ENCODE measurements at regions not wholly inside any gene's neighbourhood (a gene's known extent, or its start where the extent isn't known, plus 50 kb on each side); places are given as distances from the start of the nearest gene placed in this dataset.

- no peak overlapping the region for H3K4me3 ChIP-seq
- no peaks in the 10 kb centered on the region for H3K36me3 ChIP-seq
- H3K9me3 ChIP-seq (replicated peaks), result no peaks in the 10 kb centered on the region
- H3K27ac ChIP-seq, result no peak overlapping the region
- H3K27me3 ChIP-seq, result no peaks in the 10 kb centered on the region
- no peak for DNase-seq
- H3K4me1 ChIP-seq, result no peaks in the 10 kb centered on the region
These were observed 912.3 kb upstream of the SEL1L start for GRCh38 chr14:82445810-82446570.

- peak; percentile 7 to 22 for DNase-seq
- no peak overlapping the region for H3K4me3 ChIP-seq
- no peaks in the 10 kb centered on the region for H3K9me3 ChIP-seq (replicated peaks)
- H3K4me1 ChIP-seq, result no peaks in the 10 kb centered on the region
- H3K27me3 ChIP-seq, result no peaks in the 10 kb centered on the region
- H3K27ac ChIP-seq, result no peak overlapping the region
- no peaks in the 10 kb centered on the region for H3K36me3 ChIP-seq
These were observed 913.9 kb upstream of the SEL1L start for GRCh38 chr14:82447586-82447985.

GRCh38 chr14:82449926-82450468 is 916.3 kb upstream of the SEL1L start:
- no peak for DNase-seq
- Histone ChIP-seq H3K27ac (no peak overlapping the region), H3K27me3 (no peaks in the 10 kb centered on the region), H3K36me3 (no peaks in the 10 kb centered on the region), H3K9me3 (replicated peaks) (no peaks in the 10 kb centered on the region), H3K4me1 (no peaks in the 10 kb centered on the region), H3K4me3 (no peak overlapping the region)

- H3K4me1 ChIP-seq, result 0 out of 2 replicates have a peak, but pooled peaks cover 3% of the 10 kb centered on the region
- H3K27ac ChIP-seq, result no peak overlapping the region
- no peaks in the 10 kb centered on the region for H3K36me3 ChIP-seq
- H3K4me3 ChIP-seq, result no peak overlapping the region
- H3K9me3 ChIP-seq (replicated peaks), result no peaks in the 10 kb centered on the region
- DNase-seq, result no peak
- H3K27me3 ChIP-seq, result no peaks in the 10 kb centered on the region
These were observed 918.0 kb upstream of the SEL1L start for GRCh38 chr14:82451675-82452074.

- no peaks in the 10 kb centered on the region for H3K9me3 ChIP-seq (replicated peaks)
These were observed 948.7 kb upstream of the SEL1L start for GRCh38 chr14:82482345-82482744.

GRCh38 chr14:82488473-82488872 is 954.8 kb upstream of the SEL1L start:
- no peaks in the 10 kb centered on the region for H3K4me1 ChIP-seq
- no peak overlapping the region for H3K4me3 ChIP-seq
- H3K27ac ChIP-seq, result no peak overlapping the region
- H3K9me3 ChIP-seq (replicated peaks), result no peaks in the 10 kb centered on the region
- DNase-seq, result no peak
- no peaks in the 10 kb centered on the region for H3K36me3 ChIP-seq
- no peaks in the 10 kb centered on the region for H3K27me3 ChIP-seq

More at GRCh38 chr14:82482345-82482744, 948.7 kb upstream of the SEL1L start:
- H3K4me3 ChIP-seq, result no peak overlapping the region
- no peaks in the 10 kb centered on the region for H3K4me1 ChIP-seq
- DNase-seq, result peak in 1 of 2 experiments; percentile 17
- H3K27ac ChIP-seq, result no peak overlapping the region
- H3K27me3 ChIP-seq, result no peaks in the 10 kb centered on the region
- no peaks in the 10 kb centered on the region for H3K36me3 ChIP-seq

GRCh38 chr14:82490397-82490796 is 956.7 kb upstream of the SEL1L start:
- H3K4me1 ChIP-seq, result 0 out of 2 replicates have a peak, but pooled peaks cover 3% of the 10 kb centered on the region
- H3K9me3 ChIP-seq (replicated peaks), result no peaks in the 10 kb centered on the region
- no peak overlapping the region for H3K4me3 ChIP-seq
- no peak for DNase-seq
- H3K27ac ChIP-seq, result no peak overlapping the region
- no peaks in the 10 kb centered on the region for H3K27me3 ChIP-seq
- H3K36me3 ChIP-seq, result no peaks in the 10 kb centered on the region

GRCh38 chr14:82492157-82492556 is 958.5 kb upstream of the SEL1L start:
- no peaks in the 10 kb centered on the region for H3K36me3 ChIP-seq
- no peak overlapping the region for H3K4me3 ChIP-seq
- 0 out of 2 replicates have a peak, but pooled peaks cover 3% of the 10 kb centered on the region for H3K4me1 ChIP-seq
- no peaks in the 10 kb centered on the region for H3K9me3 ChIP-seq (replicated peaks)
- DNase-seq, result no peak
- no peak overlapping the region for H3K27ac ChIP-seq
- H3K27me3 ChIP-seq, result no peaks in the 10 kb centered on the region

- no peaks in the 10 kb centered on the region for H3K9me3 ChIP-seq (replicated peaks)
These were observed 966.6 kb upstream of the SEL1L start for GRCh38 chr14:82500222-82500621.

GRCh38 chr14:82501554-82501953 is 967.9 kb upstream of the SEL1L start:
- H3K27me3 ChIP-seq, result no peaks in the 10 kb centered on the region
- no peak overlapping the region for H3K4me3 ChIP-seq
- no peaks in the 10 kb centered on the region for H3K9me3 ChIP-seq (replicated peaks)
- H3K27ac ChIP-seq, result no peak overlapping the region
- no peaks in the 10 kb centered on the region for H3K36me3 ChIP-seq
- no peaks in the 10 kb centered on the region for H3K4me1 ChIP-seq
- DNase-seq, result no peak

More at GRCh38 chr14:82500222-82500621, 966.6 kb upstream of the SEL1L start:
- H3K4me3 ChIP-seq, result no peak overlapping the region
- no peak for DNase-seq
- H3K27me3 ChIP-seq, result no peaks in the 10 kb centered on the region
- no peaks in the 10 kb centered on the region for H3K4me1 ChIP-seq
- no peaks in the 10 kb centered on the region for H3K36me3 ChIP-seq
- H3K27ac ChIP-seq, result no peak overlapping the region

GRCh38 chr14:82502043-82502442 is 968.4 kb upstream of the SEL1L start:
- H3K9me3 ChIP-seq (replicated peaks), result no peaks in the 10 kb centered on the region
- H3K27ac ChIP-seq, result no peak overlapping the region
- no peaks in the 10 kb centered on the region for H3K27me3 ChIP-seq
- H3K4me1 ChIP-seq, result no peaks in the 10 kb centered on the region
- no peak overlapping the region for H3K4me3 ChIP-seq
- no peak for DNase-seq
- H3K36me3 ChIP-seq, result no peaks in the 10 kb centered on the region

- Histone ChIP-seq H3K4me3 (no peak overlapping the region), H3K9me3 (replicated peaks) (no peaks in the 10 kb centered on the region), H3K4me1 (no peaks in the 10 kb centered on the region), H3K27ac (no peak overlapping the region), H3K27me3 (no peaks in the 10 kb centered on the region), H3K36me3 (no peaks in the 10 kb centered on the region)
- DNase-seq, result no peak
These were observed 971.2 kb upstream of the SEL1L start for GRCh38 chr14:82504894-82505293.

- Histone ChIP-seq H3K36me3 (no peaks in the 10 kb centered on the region), H3K27me3 (no peaks in the 10 kb centered on the region), H3K27ac (no peak overlapping the region), H3K4me3 (no peak overlapping the region), H3K9me3 (replicated peaks) (no peaks in the 10 kb centered on the region), H3K4me1 (no peaks in the 10 kb centered on the region)
- DNase-seq, result no peak
These were observed 976.4 kb upstream of the SEL1L start for GRCh38 chr14:82510007-82510406.

GRCh38 chr14:82511399-82511798 is 977.7 kb upstream of the SEL1L start:
- Histone ChIP-seq H3K27me3 (no peaks in the 10 kb centered on the region), H3K27ac (no peak overlapping the region), H3K4me1 (no peaks in the 10 kb centered on the region), H3K9me3 (replicated peaks) (no peaks in the 10 kb centered on the region), H3K36me3 (no peaks in the 10 kb centered on the region), H3K4me3 (no peak overlapping the region)
- DNase-seq, result no peak

- Histone ChIP-seq H3K9me3 (replicated peaks) (0 out of 2 replicates have a peak, but pooled peaks cover 3% of the 10 kb centered on the region), H3K4me3 (no peak overlapping the region), H3K27ac (no peak overlapping the region), H3K27me3 (no peaks in the 10 kb centered on the region), H3K4me1 (no peaks in the 10 kb centered on the region), H3K36me3 (no peaks in the 10 kb centered on the region)
- no peak for DNase-seq
These were observed 987.1 kb upstream of the SEL1L start for GRCh38 chr14:82520765-82521164.

GRCh38 chr14:82521191-82521590 is 987.5 kb upstream of the SEL1L start:
- H3K4me3 ChIP-seq, result no peak overlapping the region
- no peaks in the 10 kb centered on the region for H3K36me3 ChIP-seq
- DNase-seq, result no peak
- H3K27me3 ChIP-seq, result no peaks in the 10 kb centered on the region
- H3K9me3 ChIP-seq (replicated peaks), result 0 out of 2 replicates have a peak, but pooled peaks cover 3% of the 10 kb centered on the region
- no peaks in the 10 kb centered on the region for H3K4me1 ChIP-seq
- no peak overlapping the region for H3K27ac ChIP-seq
